ENCODE measurements at regions not wholly inside any gene's neighbourhood (a gene's known extent, or its start where the extent isn't known, plus 50 kb on each side); places are given as distances from the start of the nearest gene placed in this dataset.

GRCh38 chr12:85476756-85477155, 196.7 kb downstream of the ALX1 start:
- Mint-ChIP-seq H3K9me3 (ENCODE audit: unreplicated experiment) (no peaks in the 10 kb centered on the region), H3K4me3 (ENCODE audit: unreplicated experiment) (no peak overlapping the region), H3K27me3 (ENCODE audit: unreplicated experiment) (peaks cover 2% of the 10 kb centered on the region), H3K4me1 (ENCODE audit: unreplicated experiment) (no peaks in the 10 kb centered on the region), H3K27ac (ENCODE audit: unreplicated experiment) (no peak overlapping the region), H3K36me3 (ENCODE audit: low read depth, unreplicated experiment) (no peaks in the 10 kb centered on the region)
- no peak for DNase-seq (ENCODE audit: low spot score)
- TF ChIP-seq, protein P1, sequence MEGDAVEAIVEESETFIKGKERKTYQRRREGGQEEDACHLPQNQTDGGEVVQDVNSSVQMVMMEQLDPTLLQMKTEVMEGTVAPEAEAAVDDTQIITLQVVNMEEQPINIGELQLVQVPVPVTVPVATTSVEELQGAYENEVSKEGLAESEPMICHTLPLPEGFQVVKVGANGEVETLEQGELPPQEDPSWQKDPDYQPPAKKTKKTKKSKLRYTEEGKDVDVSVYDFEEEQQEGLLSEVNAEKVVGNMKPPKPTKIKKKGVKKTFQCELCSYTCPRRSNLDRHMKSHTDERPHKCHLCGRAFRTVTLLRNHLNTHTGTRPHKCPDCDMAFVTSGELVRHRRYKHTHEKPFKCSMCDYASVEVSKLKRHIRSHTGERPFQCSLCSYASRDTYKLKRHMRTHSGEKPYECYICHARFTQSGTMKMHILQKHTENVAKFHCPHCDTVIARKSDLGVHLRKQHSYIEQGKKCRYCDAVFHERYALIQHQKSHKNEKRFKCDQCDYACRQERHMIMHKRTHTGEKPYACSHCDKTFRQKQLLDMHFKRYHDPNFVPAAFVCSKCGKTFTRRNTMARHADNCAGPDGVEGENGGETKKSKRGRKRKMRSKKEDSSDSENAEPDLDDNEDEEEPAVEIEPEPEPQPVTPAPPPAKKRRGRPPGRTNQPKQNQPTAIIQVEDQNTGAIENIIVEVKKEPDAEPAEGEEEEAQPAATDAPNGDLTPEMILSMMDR (IDR thresholded peaks at IDR 0.05; ENCODE audit: unreplicated experiment): no peak

DNA sequence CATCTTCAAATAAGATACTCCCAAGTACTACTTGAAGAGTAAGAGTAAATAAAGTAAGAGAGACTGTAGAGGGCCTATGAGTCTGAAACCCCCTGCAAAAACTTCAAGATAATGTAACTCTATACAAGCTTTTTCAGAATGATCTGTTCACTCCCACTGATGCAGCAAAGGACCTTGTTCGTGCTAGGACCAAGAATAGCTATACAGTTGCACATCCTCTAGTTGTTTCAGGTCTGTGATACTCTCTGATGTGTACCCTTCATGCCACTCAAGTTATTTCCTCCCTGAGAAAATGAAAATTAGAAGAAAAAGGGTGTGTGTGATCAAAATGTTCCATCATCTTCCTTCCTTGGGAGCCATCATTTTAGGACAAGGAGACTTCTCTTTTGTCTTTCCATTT, 204.4 kb downstream of the ALX1 start:
- TF ChIP-seq, protein P1 (IDR thresholded peaks at IDR 0.05; ENCODE audit: unreplicated experiment): no peak
- H3K4me1 Mint-ChIP-seq (ENCODE audit: unreplicated experiment): no peaks in the 10 kb centered on the region
- no peak overlapping the region for H3K27ac Mint-ChIP-seq (ENCODE audit: unreplicated experiment)
- H3K4me3 Mint-ChIP-seq (ENCODE audit: unreplicated experiment): no peak overlapping the region
- no peaks in the 10 kb centered on the region for H3K36me3 Mint-ChIP-seq (ENCODE audit: low read depth, unreplicated experiment)
- no peak for DNase-seq (ENCODE audit: low spot score)
- no peaks in the 10 kb centered on the region for H3K9me3 Mint-ChIP-seq (ENCODE audit: unreplicated experiment)
- no peaks in the 10 kb centered on the region for H3K27me3 Mint-ChIP-seq (ENCODE audit: unreplicated experiment)

- DNase-seq (ENCODE audit: low spot score): no peak
- TF ChIP-seq, protein P1 (IDR thresholded peaks at IDR 0.05; ENCODE audit: unreplicated experiment): no peak
- Mint-ChIP-seq H3K9me3 (ENCODE audit: unreplicated experiment) (no peaks in the 10 kb centered on the region), H3K27me3 (ENCODE audit: unreplicated experiment) (no peaks in the 10 kb centered on the region), H3K4me3 (ENCODE audit: unreplicated experiment) (no peak overlapping the region), H3K36me3 (ENCODE audit: low read depth, unreplicated experiment) (peaks cover 4% of the 10 kb centered on the region), H3K4me1 (ENCODE audit: unreplicated experiment) (no peaks in the 10 kb centered on the region), H3K27ac (ENCODE audit: unreplicated experiment) (no peak overlapping the region)
Observed at GRCh38 chr12:85489194-85489593, 209.2 kb downstream of the ALX1 start.

DNA sequence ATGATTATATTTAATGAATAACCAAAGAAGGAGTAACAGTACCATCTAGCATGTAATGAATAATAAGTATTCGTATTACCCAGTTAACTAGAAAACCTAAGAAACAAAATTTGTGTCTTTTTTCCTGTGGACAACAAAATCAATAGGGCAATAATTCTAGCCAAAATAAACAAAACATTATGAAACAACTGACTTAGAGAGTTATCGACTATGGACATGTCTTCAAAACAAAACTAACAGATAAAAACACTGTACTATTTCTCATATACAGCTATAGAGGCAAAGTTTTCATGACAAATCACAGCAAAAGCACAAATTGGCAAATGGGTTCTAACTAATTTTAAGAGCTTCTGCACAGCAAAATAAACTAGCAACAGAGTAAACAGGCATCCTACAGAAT, 224.1 kb downstream of the ALX1 start:
- no peaks in the 10 kb centered on the region for H3K36me3 Mint-ChIP-seq (ENCODE audit: low read depth, unreplicated experiment)
- no peaks in the 10 kb centered on the region for H3K4me1 Mint-ChIP-seq (ENCODE audit: unreplicated experiment)
- TF ChIP-seq, protein P1 (IDR thresholded peaks at IDR 0.05; ENCODE audit: unreplicated experiment): no peak
- H3K4me3 Mint-ChIP-seq (ENCODE audit: unreplicated experiment): no peak overlapping the region
- H3K9me3 Mint-ChIP-seq (ENCODE audit: unreplicated experiment): no peaks in the 10 kb centered on the region
- H3K27me3 Mint-ChIP-seq (ENCODE audit: unreplicated experiment): no peaks in the 10 kb centered on the region
- no peak overlapping the region for H3K27ac Mint-ChIP-seq (ENCODE audit: unreplicated experiment)
- no peak for DNase-seq (ENCODE audit: low spot score)

DNA sequence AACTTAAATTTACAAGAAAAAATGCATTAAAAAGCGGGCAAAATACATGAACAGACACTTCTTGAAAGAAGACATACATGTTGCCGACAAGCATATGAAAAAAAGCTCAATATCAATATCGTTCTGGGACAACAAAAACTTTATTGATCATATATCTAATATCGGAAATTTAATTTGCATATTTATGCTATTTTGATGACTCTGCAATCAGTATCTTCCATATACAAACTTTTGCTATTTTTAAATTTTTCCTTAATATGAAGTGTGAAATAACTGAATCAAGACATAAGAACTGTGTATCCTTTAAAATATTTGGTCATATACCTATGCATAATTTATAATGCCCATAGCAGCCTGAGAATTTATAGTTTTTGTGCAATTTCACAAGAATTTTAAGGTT, 224.6 kb downstream of the ALX1 start:
- Mint-ChIP-seq H3K36me3 (ENCODE audit: low read depth, unreplicated experiment) (no peaks in the 10 kb centered on the region), H3K4me1 (ENCODE audit: unreplicated experiment) (no peaks in the 10 kb centered on the region)

More for the DNA sequence above, 224.6 kb downstream of the ALX1 start:
- DNase-seq (ENCODE audit: low spot score): no peak
- TF ChIP-seq, protein P1 (IDR thresholded peaks at IDR 0.05; ENCODE audit: unreplicated experiment): no peak
- Mint-ChIP-seq H3K9me3 (ENCODE audit: unreplicated experiment) (no peaks in the 10 kb centered on the region), H3K4me3 (ENCODE audit: unreplicated experiment) (no peak overlapping the region), H3K27ac (ENCODE audit: unreplicated experiment) (no peak overlapping the region), H3K27me3 (ENCODE audit: unreplicated experiment) (no peaks in the 10 kb centered on the region)
